GM20000 (cell line): ENCODE measurements at regions not wholly inside any gene's neighbourhood (a gene's known extent, or its start where the extent isn't known, plus 50 kb on each side); places are given as distances from the start of the nearest gene placed in this dataset.

Source experiments
- DNase-seq: peaks from one replicate; pipeline ENCODE4 v3.0.0; 2012; ENCODE audit warnings: low spot score
- TF ChIP-seq, protein P1 (sequence below): IDR thresholded peaks from 2 replicates; pipeline ENCODE4 v1.5.1; 2012; ENCODE audit warnings: mild to moderate bottlenecking, control low read depth; ENCODE audit errors: extremely low read depth, missing control alignments

DNA sequence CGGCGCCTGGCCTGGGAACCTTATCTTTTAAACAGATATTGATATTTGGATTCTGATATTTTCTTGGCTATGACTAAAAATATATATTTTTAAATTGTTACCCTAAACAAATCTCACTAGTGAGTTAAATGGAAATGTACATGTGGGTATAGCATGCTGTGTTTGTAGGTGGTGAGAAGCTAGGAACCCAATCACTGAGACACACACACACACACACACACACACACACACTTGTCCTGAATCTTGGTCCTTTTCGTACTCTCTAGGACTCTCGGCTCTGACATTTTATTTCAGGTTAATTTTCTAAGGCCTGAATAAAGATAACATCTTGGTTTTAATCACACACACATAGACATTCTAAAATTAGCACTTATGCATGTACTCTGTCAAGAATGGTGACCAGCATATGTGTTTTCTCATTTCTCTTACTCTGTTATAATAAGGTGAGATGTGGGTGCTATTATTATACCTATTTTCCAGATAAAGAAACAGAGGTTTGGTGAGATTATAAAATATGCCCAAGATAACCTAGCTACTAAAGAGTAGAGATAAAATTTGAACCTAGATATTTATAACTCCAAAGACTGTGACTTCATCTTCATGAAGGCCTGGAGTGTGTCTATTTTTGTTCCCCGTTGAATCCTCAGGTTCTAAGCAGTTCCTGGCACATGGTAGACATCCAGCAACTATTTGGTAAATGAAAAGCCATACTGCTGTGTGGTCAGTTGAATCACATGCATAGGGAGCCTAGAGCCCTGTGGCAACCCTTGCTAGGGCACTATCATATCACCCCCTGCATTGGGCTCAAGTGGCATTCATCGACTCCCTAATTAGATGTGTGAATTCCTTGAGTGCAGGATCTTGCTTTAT, 85.0 kb upstream of the RAB3GAP2 start:
- DNase-seq, result no peak
- TF ChIP-seq, protein P1, sequence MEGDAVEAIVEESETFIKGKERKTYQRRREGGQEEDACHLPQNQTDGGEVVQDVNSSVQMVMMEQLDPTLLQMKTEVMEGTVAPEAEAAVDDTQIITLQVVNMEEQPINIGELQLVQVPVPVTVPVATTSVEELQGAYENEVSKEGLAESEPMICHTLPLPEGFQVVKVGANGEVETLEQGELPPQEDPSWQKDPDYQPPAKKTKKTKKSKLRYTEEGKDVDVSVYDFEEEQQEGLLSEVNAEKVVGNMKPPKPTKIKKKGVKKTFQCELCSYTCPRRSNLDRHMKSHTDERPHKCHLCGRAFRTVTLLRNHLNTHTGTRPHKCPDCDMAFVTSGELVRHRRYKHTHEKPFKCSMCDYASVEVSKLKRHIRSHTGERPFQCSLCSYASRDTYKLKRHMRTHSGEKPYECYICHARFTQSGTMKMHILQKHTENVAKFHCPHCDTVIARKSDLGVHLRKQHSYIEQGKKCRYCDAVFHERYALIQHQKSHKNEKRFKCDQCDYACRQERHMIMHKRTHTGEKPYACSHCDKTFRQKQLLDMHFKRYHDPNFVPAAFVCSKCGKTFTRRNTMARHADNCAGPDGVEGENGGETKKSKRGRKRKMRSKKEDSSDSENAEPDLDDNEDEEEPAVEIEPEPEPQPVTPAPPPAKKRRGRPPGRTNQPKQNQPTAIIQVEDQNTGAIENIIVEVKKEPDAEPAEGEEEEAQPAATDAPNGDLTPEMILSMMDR, result no peak

DNA sequence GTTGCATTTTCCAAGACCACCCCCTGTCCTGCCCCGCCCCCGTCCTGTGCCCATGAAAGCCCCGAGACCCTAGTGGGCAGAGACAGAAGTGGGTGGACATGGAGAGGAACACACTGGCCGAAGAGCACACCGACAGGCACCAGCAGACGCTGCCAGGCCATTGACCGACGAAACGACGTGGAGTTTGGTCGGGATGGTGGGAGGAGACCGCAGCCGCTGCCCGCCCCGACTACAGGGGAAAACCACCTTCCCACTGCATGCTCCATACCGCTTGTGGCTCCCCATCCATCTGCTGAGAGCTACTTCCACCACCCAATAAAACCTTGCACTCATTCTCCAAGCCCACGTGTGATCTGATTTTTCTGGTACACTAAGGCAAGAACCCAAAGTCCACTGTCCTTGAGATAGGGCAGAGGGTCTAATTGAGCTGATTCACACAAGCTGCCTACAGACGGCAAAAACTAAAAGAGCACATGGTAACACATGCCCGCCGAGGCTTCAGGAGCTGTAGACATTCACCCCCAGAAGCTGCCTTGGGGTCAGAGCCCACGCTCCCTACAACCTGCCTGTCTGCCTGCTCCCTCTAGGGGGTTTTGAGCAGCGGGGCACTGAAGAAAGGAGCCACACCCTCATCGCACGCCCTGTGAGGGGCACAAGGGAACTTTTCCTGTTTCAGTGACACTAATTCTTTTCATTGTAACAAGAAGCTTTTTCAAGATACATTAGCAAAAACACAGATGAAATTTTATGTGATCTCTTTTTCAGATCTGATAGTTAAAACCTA, 81.2 kb upstream of the RAB3GAP2 start:
- TF ChIP-seq, protein P1, result no peak
- no peak for DNase-seq

DNA sequence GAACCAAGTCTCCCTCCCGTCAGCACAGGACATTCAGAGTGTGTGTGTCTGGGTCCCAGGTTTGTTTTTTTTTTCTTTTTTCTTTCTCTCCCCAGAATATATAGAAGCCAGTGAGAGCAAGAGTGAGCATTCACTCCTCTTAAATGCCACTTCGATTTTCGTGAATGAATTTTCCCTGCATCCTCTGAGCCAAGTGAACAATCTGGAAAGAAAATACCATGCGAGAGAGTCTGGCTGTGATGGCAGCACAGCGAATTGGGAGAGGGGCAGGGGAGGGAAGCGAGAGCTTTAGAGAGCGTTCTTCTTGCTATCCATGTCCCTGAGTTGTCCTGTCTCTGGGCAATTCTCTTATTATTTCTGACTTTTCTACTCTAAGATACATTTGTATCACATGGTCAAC, 76.0 kb upstream of the RAB3GAP2 start:
- no peak for DNase-seq
- TF ChIP-seq, protein P1, result no peak

DNA sequence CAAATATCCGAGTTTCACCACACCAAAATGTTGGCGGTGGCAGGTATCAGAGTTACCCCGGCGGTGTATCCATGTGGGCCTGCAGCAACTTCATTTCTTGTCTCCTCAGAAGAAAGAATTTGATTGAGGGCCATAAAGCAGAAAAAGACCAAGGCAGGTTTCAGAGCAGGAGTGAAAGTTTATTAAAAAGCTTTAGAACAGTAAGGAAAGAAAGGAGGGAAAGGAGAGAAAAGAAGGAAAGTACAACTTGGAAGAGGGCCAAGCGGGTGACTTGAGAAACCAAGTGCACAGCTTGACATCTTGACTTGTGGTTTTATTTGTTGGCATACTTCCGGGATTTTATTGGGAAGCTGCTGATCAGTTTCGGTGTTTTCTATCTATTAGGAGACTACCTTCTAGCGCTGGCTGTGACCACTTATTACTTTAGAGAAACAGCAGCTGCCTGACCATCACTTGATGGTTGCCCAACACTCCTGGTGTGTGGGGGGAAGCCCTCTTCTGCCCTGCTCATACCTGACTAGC, 75.5 kb upstream of the RAB3GAP2 start:
- no peak for DNase-seq
- TF ChIP-seq, protein P1, result no peak

DNA sequence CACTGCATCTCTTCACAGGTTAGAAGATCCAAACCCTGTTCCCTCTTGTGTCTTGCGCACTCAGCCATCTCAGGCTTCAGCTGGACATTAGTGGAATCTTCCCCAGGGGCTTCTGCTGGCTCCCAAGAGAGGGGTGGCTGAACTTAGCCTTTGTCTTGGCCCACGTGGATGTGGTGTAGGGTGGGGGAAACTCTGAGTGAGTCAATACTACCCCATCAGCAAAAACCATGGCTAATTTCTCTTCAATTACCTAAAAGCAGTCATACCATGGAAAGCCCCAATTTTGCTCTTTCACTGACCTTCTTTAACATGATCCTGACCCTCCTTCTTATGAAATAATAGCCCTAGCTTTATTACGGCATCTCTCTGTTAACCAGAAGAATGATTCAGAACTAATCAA, 72.5 kb upstream of the RAB3GAP2 start:
- TF ChIP-seq, protein P1, result no peak
- DNase-seq, result peak; percentile 22

DNA sequence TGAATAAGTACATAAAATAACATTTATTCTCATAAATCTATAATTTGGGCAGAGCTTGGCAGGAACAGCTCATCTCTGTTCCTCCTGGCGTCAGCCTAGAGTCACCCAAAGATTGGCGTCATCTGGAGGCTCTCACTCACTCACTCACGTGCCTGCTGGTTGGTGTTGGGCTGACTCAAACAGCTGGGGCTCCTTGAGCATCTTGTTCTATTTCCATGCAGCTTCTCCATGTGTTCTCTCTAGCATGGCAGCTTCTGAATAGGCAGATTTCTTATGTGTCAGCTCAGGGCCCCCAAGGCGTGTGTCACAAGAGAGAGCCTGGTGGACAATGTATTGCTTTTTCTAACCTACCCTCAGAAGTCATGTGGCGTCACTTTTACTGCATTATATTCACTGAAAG, 70.6 kb upstream of the RAB3GAP2 start:
- TF ChIP-seq, protein P1, result no peak
- DNase-seq, result no peak

DNA sequence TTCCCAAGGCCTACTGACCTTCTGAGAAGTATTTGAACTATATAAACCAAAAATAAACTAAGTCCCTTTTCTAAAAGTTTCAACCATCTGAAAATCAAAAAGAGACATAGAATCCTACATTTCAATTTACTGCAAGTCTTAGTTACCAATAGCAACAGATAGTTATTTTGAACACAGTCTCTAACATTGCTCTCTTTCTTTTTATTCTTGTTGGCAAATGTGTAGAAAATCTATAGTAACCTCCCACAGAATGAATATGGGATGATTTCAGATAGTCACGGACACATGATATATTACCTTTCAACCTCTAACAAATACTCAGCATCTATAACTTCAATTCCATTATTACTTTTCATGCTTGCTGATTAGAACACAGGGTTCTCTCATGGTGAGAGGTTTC, 68.9 kb upstream of the RAB3GAP2 start:
- DNase-seq, result no peak
- TF ChIP-seq, protein P1, result no peak
